22Rv1 (cell line): ENCODE measurements at regions not wholly inside any gene's neighbourhood (a gene's known extent, or its start where the extent isn't known, plus 50 kb on each side); places are given as distances from the start of the nearest gene placed in this dataset.

Experiments
- CTCF ChIP-seq: fragments of 450-650 bp; IDR thresholded peaks from 2 replicates; pipeline ENCODE4 v1.5.1; 2017; ENCODE audit warnings: mild to moderate bottlenecking
- ZFX ChIP-seq: fragments of 450-650 bp; IDR thresholded peaks from 2 replicates; pipeline ENCODE4 v1.6.1; 2017; ENCODE audit warnings: antibody characterized with exemption, borderline replicate concordance

- no peak for TF ChIP-seq CTCF
- no peak for TF ChIP-seq ZFX
Observed at GRCh38 chr5:101991486-101991885, 304.6 kb downstream of the SLCO4C1 start.
